8988T (cell line): ENCODE measurements at regions not wholly inside any gene's neighbourhood (a gene's known extent, or its start where the extent isn't known, plus 50 kb on each side); places are given as distances from the start of the nearest gene placed in this dataset.
A peak's percentile ranks its signal among the peaks of the same experiment; 100 is the strongest.

Source experiments
- DNase-seq: peaks from one replicate; pipeline ENCODE4 v3.0.0; 2011

DNA sequence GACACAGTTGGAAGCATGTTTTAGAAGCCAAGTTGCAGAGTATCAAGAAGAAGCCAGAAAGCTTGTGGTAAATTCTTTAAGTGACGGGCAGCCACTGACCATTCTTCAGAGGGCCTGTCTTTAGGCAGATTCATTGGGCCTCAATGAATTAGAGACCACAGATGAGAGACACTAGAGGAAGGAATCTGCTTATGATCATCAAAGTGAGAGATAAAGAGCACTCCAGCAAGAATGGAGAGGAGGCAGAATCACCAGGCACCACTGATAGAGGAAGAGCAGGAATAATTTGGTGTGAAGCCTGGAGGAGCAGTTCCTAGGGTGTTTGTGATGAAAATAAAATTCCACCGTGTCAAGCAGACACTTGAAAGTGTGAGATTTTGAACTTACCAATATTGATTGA is 365.9 kb upstream of the SLC30A5 start:
- no peak for DNase-seq

- DNase-seq, result no peak
Observed at GRCh38 chr5:68729678-68730077, 364.1 kb upstream of the SLC30A5 start.

DNA sequence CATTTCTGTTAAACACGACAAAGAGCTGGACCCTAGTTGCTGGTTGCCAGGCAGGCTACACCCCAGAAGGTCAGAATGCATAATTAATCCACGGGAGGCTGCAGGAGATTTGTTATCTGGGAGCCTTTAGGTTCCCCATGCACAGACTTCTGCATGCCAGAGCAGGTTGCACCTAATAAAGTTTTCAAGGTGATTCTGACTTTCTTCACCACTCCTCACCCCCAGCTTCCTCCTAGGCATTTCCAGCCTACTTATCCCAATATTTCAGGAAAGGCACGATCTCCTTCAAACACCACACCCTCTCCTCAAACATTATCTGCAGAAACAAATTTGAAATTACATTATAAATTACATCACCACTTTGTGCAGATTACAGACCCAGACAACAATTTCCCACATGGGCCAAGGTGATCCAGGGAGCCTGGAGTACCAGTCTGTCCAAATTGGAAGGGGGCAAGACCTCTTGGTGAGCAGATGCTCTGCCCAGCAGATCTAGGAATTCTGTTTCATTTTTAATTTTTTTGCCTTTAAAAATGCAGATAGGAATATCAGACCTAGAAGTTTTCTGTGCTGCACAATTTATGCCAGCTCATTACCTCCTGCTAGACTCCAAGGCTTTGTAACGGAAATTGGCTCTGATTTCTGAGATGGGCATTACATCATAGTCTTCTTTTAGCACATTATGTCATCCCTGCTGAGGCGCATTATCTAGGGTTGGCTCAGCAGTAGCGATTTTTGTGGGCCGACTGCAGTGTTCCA is 363.4 kb upstream of the SLC30A5 start:
- peak; percentile 15 for DNase-seq

DNA sequence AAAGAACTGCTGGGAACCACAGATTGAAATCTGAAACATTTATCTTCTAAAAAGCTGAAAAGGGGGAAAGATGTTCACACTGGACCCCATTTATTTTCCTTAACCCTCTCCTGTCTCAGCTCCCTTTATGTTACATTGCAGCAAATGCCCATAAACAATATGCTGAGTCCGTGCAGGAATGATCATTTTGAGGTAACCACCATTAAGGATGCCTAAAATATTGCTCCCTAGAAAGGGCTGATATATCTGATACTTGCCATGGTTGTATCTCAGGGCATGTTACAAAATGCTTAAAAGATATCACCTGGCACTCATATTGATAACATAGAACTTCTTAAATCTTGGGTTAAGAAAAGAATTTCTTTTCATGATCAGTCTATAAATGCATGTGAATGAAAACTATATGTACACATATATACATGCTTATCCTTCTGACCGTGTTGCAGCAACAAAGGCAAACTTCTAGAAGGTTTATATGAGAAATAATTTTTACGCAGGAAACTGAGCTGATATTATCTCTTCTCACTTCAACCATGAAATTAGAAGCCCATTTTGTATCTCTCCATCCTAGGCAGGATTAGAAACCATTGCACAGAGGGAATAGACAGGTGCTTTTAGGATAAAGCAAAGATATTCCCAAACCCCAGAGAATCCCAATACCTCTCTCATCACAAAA is 362.7 kb upstream of the SLC30A5 start:
- no peak for DNase-seq

DNA sequence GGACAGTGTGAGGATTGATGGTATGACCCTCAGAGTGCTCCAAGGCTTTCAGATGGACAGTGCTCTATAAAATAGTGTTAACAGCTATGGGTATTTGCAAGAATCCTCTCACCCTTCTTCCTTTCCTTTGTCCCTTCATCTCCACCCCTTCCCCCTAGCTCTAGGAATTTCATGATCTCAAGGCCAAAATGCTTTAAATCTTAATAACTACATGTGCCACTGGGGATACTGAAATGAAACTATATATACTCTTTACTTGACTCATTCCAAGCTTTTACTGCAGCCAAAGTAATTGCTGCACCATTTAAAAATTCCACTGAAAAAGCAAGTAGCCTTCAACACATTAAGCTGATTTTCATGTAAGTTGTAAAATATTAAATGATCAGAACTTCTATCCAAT is 361.6 kb upstream of the SLC30A5 start:
- DNase-seq, result no peak

DNA sequence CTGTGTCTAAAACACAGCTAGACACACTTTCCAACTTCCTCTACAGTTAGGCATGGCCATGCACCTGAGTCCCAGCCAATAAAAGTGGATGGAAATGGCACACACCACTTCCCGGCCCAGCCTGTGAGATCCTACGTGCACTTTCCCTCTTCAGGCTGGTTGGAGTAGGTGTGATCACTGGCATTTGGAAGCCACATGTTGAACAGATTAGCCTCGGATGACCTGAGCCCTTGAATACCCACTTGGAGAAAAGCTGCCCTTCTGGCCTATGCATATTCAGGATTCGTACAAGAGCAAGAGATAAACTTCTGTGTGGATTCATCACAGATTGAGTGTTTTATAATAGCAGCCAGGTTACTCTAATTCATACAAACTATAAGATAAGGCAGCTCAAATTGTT is 359.0 kb upstream of the SLC30A5 start:
- no peak for DNase-seq

- no peak for DNase-seq
Observed at GRCh38 chr5:68738236-68738635, 355.6 kb upstream of the SLC30A5 start.

- no peak for DNase-seq
Observed at GRCh38 chr5:68738841-68739240, 355.0 kb upstream of the SLC30A5 start.

- DNase-seq, result no peak
Observed at GRCh38 chr5:68739752-68740151, 354.1 kb upstream of the SLC30A5 start.

GRCh38 chr5:68740226-68740910 is 353.4 kb upstream of the SLC30A5 start:
- no peak for DNase-seq

DNA sequence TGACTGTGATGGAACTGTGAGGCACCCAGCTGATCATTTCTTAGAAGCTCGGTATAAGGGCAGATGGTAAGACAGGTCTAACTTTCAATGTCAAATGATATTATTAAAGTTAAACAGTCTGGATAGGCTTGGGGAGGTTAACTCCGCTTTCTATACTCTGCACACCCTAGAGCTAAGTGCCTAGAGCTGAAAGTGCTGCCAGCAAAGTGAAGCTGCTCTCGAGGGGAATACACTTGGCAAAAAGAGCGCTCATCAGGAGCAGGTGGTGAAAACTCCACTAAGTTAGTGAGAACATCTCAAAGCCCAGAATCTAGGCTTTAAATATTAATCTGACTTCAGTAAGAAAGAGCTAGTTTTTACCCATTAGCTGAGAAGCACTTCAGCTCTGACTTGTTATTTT is 349.6 kb upstream of the SLC30A5 start:
- no peak for DNase-seq

- DNase-seq, result no peak
Observed at GRCh38 chr5:68745448-68745847, 348.4 kb upstream of the SLC30A5 start.

DNA sequence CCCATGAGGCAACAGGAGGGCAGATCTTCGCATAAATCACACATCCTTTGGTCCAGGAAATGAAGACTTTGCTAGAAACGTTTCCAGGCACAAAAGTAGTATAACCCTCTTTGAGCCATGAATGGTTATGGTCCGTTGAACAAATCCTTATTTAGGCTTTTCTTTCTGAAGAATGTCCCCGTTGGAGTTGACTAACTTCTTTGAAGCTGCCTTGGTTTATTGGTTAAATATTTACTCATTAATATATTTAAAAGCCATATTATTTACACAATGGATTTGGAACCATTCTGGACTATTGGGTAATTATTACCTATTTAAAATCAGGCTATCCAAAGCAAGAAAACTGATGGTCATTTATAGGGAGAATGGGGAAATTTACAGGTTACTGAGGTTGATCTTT is 347.6 kb upstream of the SLC30A5 start:
- DNase-seq, result no peak

- no peak for DNase-seq
Observed at GRCh38 chr5:68746643-68747420, 347.0 kb upstream of the SLC30A5 start.

DNA sequence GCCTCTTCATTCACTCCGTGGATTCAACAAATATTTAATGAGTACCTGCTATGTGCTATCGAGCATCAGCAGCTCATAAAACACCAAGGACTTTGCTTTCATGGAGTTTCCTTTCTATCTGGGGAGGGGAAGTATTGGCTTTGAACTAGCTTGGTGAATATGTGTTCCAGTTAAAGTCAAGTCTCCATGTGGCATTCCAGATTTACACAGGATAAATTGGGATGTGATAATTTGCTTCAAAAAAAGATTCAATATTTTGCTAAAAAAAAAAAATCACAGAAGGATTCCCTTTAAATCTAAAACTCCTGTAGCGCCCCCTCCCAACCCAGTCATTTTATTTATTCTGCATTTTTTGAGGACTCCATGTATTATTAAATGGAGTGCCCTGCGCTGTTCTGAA is 346.3 kb upstream of the SLC30A5 start:
- DNase-seq, result no peak

DNA sequence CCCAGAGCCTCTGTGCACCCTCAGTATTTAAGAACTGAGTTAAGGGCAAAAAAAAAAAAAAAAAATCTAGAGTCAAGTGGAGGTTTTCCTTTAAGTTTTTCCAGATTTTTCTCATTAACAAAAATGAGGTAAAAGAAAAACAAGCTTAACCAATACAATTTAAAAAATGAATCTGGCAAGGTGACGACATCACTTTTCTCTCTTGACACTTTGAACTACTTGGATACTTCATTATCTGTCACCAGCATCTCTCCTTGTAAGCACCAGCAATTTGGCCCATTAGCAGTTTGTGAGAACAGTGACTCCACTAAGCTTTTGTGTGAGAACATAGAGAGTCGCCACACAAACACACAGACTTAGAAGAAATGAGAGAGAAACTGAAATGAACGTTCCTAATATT is 345.7 kb upstream of the SLC30A5 start:
- no peak for DNase-seq

DNA sequence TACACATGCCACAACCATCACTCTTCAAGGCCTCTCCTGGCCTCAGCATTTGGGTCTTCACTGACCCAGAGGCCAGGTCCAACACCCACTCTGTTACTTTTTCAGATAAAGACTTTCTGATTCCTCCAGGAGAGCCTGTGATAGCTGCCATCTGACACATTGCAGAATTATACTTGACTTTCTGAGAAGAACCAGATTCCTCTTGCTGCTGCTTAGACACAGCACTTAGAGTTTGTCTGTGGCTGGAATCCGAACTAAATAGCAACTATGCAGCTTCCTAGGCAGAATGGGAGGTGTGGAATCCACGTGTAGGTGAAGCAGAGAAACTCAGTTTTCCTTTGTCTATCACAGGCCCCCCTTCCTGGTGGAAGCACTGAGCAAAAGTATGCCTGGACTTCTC is 344.7 kb upstream of the SLC30A5 start:
- DNase-seq, result no peak

DNA sequence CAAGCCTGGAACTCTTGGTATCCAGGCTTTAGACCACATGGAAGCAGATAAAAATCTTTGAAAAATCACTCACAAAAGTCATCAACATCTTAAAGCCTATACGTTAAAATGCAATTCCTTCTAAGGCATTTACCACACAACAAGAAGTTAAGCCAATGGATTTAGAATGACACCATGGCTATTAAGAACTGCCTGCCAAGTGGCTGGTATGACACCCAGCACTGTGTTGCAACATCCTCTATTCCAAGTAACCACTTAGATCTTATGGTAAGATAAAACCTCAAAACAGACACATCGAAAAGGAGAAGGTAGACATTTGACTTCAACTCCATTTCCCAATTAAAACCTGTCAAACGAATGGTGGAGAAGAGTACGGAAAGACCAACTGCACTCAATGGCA is 344.2 kb upstream of the SLC30A5 start:
- no peak for DNase-seq

- DNase-seq, result no peak
Observed at GRCh38 chr5:68751661-68752060, 342.2 kb upstream of the SLC30A5 start.

- no peak for DNase-seq
Observed at GRCh38 chr5:68754536-68754935, 339.3 kb upstream of the SLC30A5 start.

DNA sequence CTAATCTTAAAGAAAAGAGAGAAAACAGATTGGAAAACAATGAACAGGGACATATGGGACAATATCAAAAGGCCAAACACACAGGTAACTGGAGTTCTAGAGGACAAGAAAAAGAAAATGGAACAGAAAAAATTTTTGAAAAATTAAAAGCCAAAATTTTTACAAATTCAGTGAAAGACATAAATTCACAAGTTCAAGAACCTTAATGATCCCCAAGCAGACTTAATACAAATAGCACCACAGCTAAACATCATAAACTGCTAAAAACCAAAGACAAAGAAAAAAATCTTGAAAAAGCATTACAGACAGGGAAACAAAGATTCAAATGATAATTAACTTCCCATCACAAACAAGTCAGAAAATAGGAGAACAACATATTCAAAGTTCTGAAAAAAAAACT is 338.5 kb upstream of the SLC30A5 start:
- no peak for DNase-seq

DNA sequence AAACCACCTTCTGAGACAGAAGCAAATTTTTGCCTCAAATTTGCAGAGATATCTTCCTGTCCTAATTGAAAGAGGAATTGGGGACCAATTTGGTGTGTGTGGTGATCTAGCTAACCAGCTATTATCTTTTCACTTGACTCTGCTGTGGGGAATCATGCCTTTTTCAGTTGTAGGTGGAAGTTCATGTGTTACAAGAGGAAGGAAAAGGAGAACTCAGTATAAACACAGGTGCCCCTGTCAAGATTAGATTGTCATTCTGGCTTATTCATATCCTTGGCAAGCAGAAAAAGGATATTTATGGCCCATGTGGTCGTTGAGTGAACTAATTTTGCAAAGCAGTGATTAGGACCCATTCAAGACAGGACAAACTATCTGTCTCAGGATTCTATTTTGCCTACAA is 336.8 kb upstream of the SLC30A5 start:
- no peak for DNase-seq

- no peak for DNase-seq
Observed at GRCh38 chr5:68757626-68758212, 336.1 kb upstream of the SLC30A5 start.
